DND-41 (cell line): ENCODE measurements at regions not wholly inside any gene's neighbourhood (a gene's known extent, or its start where the extent isn't known, plus 50 kb on each side); places are given as distances from the start of the nearest gene placed in this dataset.

Experiments
- ATAC-seq: fragments of 200-7000 bp; cut with Tn5 transposase; 3 replicates; pipeline ENCODE4 v1.9.1; 2021; ENCODE audit warnings: low read depth; ENCODE audit not compliant: insufficient read depth
- DNase-seq: peaks from one replicate; pipeline ENCODE4 v3.0.0-alpha.2; 2020
- H2AFZ ChIP-seq: 2 replicates; pipeline ENCODE4 v1.6.0; 2012; ENCODE audit warnings: low read depth, low read length
- H3K27ac ChIP-seq: 2 replicates; pipeline ENCODE4 v1.5.1; 2012; ENCODE audit warnings: low read length, inconsistent platforms
- H3K27me3 ChIP-seq: fragments of 200-600 bp; sonication (generic); 2 replicates; pipeline ENCODE4 v1.6.0; 2012; ENCODE audit warnings: low read length, mild to moderate bottlenecking, inconsistent platforms; ENCODE audit not compliant: insufficient read depth, poor library complexity
- H3K36me3 ChIP-seq: 2 replicates; pipeline ENCODE4 v1.5.1; 2012; ENCODE audit warnings: low read length, inconsistent platforms; ENCODE audit not compliant: insufficient read depth
- H3K4me1 ChIP-seq: 2 replicates; pipeline ENCODE4 v1.5.1; 2012; ENCODE audit warnings: mild to moderate bottlenecking, low read length; ENCODE audit not compliant: insufficient read depth
- H3K4me2 ChIP-seq: 2 replicates; pipeline ENCODE4 v1.6.0; 2012; ENCODE audit warnings: mild to moderate bottlenecking, moderate library complexity, low read length, inconsistent platforms; ENCODE audit not compliant: insufficient read depth
- H3K4me3 ChIP-seq, 2 experiments: fragments of 200-600 bp in 1 of 2; shearing (Covaris generic) in 1 of 2; 2 replicates each; pipeline ENCODE4 v1.5.1; 2012 to 2016; ENCODE audit warnings: inconsistent platforms in 2 of 2, low read length in 2 of 2, mild to moderate bottlenecking in 2 of 2, low read depth in 1 of 2, moderate library complexity in 1 of 2
- H3K79me2 ChIP-seq: 2 replicates; pipeline ENCODE4 v1.6.0; 2012; ENCODE audit warnings: low read length, inconsistent platforms; ENCODE audit not compliant: insufficient read depth
- H3K9ac ChIP-seq: 2 replicates; pipeline ENCODE4 v1.6.0; 2012; ENCODE audit warnings: low read depth, mild to moderate bottlenecking, inconsistent platforms, low read length, moderate library complexity
- H3K9me3 ChIP-seq: 2 replicates; pipeline ENCODE4 v1.5.1; 2012; ENCODE audit warnings: low read length, moderate library complexity, mild to moderate bottlenecking, inconsistent platforms; ENCODE audit not compliant: insufficient read depth, severe bottlenecking
- H4K20me1 ChIP-seq: 2 replicates; pipeline ENCODE4 v1.6.0; 2012; ENCODE audit warnings: low read length; ENCODE audit not compliant: insufficient read depth
- CTCF ChIP-seq: IDR thresholded peaks from 2 replicates; pipeline ENCODE4 v1.5.1; 2012; ENCODE audit warnings: borderline replicate concordance, low read length, moderate library complexity, mild to moderate bottlenecking; ENCODE audit not compliant: poor library complexity, severe bottlenecking; ENCODE audit errors: extremely low read depth
- EZH2 ChIP-seq: IDR thresholded peaks from 3 replicates; pipeline ENCODE4 v1.6.1; 2012; ENCODE audit warnings: borderline replicate concordance, low read depth, mild to moderate bottlenecking, moderate library complexity, low read length, inconsistent platforms; ENCODE audit not compliant: severe bottlenecking

GRCh38 chr2:42880738-42881690 lies 88.6 kb upstream of the HAAO start:
- H3K27me3 ChIP-seq = no peaks in the 10 kb centered on the region
- DNase-seq (no peak), ATAC-seq (no peak)
- no peak overlapping the region for H3K27ac ChIP-seq
- H2AFZ ChIP-seq = no peak overlapping the region
- H3K9me3 ChIP-seq = no peaks in the 10 kb centered on the region
- no peak overlapping the region for H3K4me2 ChIP-seq
- no peaks in the 10 kb centered on the region for H3K36me3 ChIP-seq
- no peak overlapping the region for H3K4me3 ChIP-seq
- H3K4me1 ChIP-seq = no peaks in the 10 kb centered on the region
- TF ChIP-seq EZH2 (no peak), CTCF (no peak)
- no peaks in the 10 kb centered on the region for H4K20me1 ChIP-seq
- H3K9ac ChIP-seq = no peak overlapping the region
- H3K79me2 ChIP-seq = no peaks in the 10 kb centered on the region

- TF ChIP-seq CTCF = no peak
- no peak for TF ChIP-seq EZH2
- no peaks in the 10 kb centered on the region for H3K36me3 ChIP-seq
- no peaks in the 10 kb centered on the region for H3K79me2 ChIP-seq
- no peaks in the 10 kb centered on the region for H3K4me1 ChIP-seq
- no peaks in the 10 kb centered on the region for H3K27me3 ChIP-seq
- H3K4me3 ChIP-seq = no peak overlapping the region
- no peak overlapping the region for H3K9ac ChIP-seq
- no peak overlapping the region for H3K27ac ChIP-seq
- no peak overlapping the region for H3K4me2 ChIP-seq
- H2AFZ ChIP-seq = no peak overlapping the region
- DNase-seq = no peak
- no peak for ATAC-seq
- no peaks in the 10 kb centered on the region for H3K9me3 ChIP-seq
- no peaks in the 10 kb centered on the region for H4K20me1 ChIP-seq
Measured at GRCh38 chr2:42879913-42880737, 87.7 kb upstream of the HAAO start.

GRCh38 chr2:42879121-42879705 lies 86.8 kb upstream of the HAAO start:
- DNase-seq = no peak
- Histone ChIP-seq H3K27ac (no peak overlapping the region), H3K9me3 (no peaks in the 10 kb centered on the region), H4K20me1 (no peaks in the 10 kb centered on the region), H3K4me2 (no peak overlapping the region), H3K36me3 (no peaks in the 10 kb centered on the region), H3K9ac (no peak overlapping the region), H3K4me1 (no peaks in the 10 kb centered on the region), H3K27me3 (no peaks in the 10 kb centered on the region), H3K4me3 (no peak overlapping the region), H3K79me2 (no peaks in the 10 kb centered on the region), H2AFZ (no peak overlapping the region)
- no peak for ATAC-seq
- TF ChIP-seq EZH2 = no peak
